H1 (cell line): ENCODE measurements at regions not wholly inside any gene's neighbourhood (a gene's known extent, or its start where the extent isn't known, plus 50 kb on each side); places are given as distances from the start of the nearest gene placed in this dataset.

Experiments
- CTCF ChIA-PET: fragments of 300-600 bp; sonication (Branson Sonifier 250); formaldehyde crosslinking; loops from one replicate; lab custom pipeline; 2021; ENCODE audit not compliant: partially characterized antibody; lab: Charles Lee
- POLR2A ChIA-PET: fragments of 300-600 bp; sonication (Branson Sonifier 250); formaldehyde crosslinking; loops from one replicate; lab custom pipeline; 2021; ENCODE audit warnings: inconsistent platforms; ENCODE audit not compliant: partially characterized antibody; lab: Charles Lee
- DNase-seq, 2 experiments: peaks; one replicate each; pipeline versions ENCODE4 v3.0.0 to v3.0.0-alpha.2; 2010 to 2022; ENCODE audit warnings: low spot score in 2 of 2, low read depth in 1 of 2, mixed read lengths in 1 of 2
- FAIRE-seq: peaks from 2 replicates; lab custom pipeline; 2011; peaks lifted over from hg19 to GRCh38; lab: Jason Lieb, UNC
- H2AFZ ChIP-seq: 2 replicates; pipeline ENCODE4 v1.8.1; 2012; ENCODE audit warnings: low read length, inconsistent platforms
- H2AK5ac ChIP-seq: 2 replicates; pipeline ENCODE4 v1.6.1; 2013; ENCODE audit warnings: low read depth, low read length
- H2BK120ac ChIP-seq: replicated peaks from 2 replicates; pipeline ENCODE3; 2013; ENCODE audit warnings: low read depth, low read length, inconsistent platforms
- H2BK12ac ChIP-seq: 2 replicates; pipeline ENCODE4 v1.6.1; 2013; ENCODE audit warnings: low read depth, low read length
- H2BK15ac ChIP-seq: 2 replicates; pipeline ENCODE4 v1.6.1; 2013; ENCODE audit warnings: low read length
- H2BK20ac ChIP-seq: 2 replicates; pipeline ENCODE4 v1.6.1; 2013; ENCODE audit warnings: low read length
- H2BK5ac ChIP-seq: 2 replicates; pipeline ENCODE4 v1.6.1; 2013; ENCODE audit warnings: low read depth, low read length
- H3K14ac ChIP-seq: 2 replicates; pipeline ENCODE4 v1.6.1; 2013; ENCODE audit warnings: inconsistent platforms; ENCODE audit not compliant: insufficient read length
- H3K18ac ChIP-seq: 2 replicates; pipeline ENCODE4 v1.6.1; 2013; ENCODE audit warnings: low read length; ENCODE audit errors: extremely low read depth
- H3K23ac ChIP-seq: 2 replicates; pipeline ENCODE4 v1.6.1; 2013; ENCODE audit warnings: inconsistent platforms; ENCODE audit not compliant: insufficient read length
- H3K23me2 ChIP-seq: 2 replicates; pipeline ENCODE4 v1.6.1; 2013; ENCODE audit warnings: low read depth, low read length
- H3K27ac ChIP-seq: 2 replicates; pipeline ENCODE4 v1.6.1; 2011; ENCODE audit warnings: low read depth, low read length, inconsistent platforms
- H3K27me3 ChIP-seq, 4 experiments: replicated peaks in 1 of 4; 1 replicate in 1 of 4; 2 replicates in 3 of 4; pipeline versions ENCODE4 v1.6.1 to v1.8.1; 2011 to 2013; ENCODE audit warnings: low read length in 3 of 4, mild to moderate bottlenecking in 3 of 4, inconsistent platforms in 2 of 4, mixed read lengths in 2 of 4, moderate library complexity in 1 of 4; ENCODE audit not compliant: control insufficient read depth in 3 of 4, insufficient read depth in 3 of 4; ENCODE audit errors: extremely low read depth in 1 of 4
- H3K36me3 ChIP-seq, 4 experiments: 2 replicates each; pipeline versions ENCODE4 v1.6.1 to v1.8.1; 2011 to 2013; ENCODE audit warnings: mild to moderate bottlenecking in 4 of 4, low read length in 3 of 4, moderate library complexity in 2 of 4, control low read depth in 1 of 4, inconsistent platforms in 1 of 4; ENCODE audit not compliant: insufficient read depth in 4 of 4, control insufficient read depth in 2 of 4
- H3K4ac ChIP-seq: replicated peaks from 2 replicates; pipeline ENCODE3; 2013; ENCODE audit warnings: low read length, low read depth, mixed read lengths, inconsistent platforms; ENCODE audit not compliant: insufficient read length
- H3K4me1 ChIP-seq, 4 experiments: replicated peaks in 1 of 4; 1 replicate in 1 of 4; 2 replicates in 3 of 4; pipeline versions ENCODE4 v1.6.1 to v1.8.1; 2011 to 2013; ENCODE audit warnings: low read length in 3 of 4, inconsistent platforms in 2 of 4, mixed read lengths in 1 of 4; ENCODE audit not compliant: insufficient read depth in 4 of 4, control insufficient read depth in 3 of 4
- H3K4me2 ChIP-seq, 2 experiments: 2 replicates each; pipeline versions ENCODE4 v1.6.1 to v1.8.1; 2011 to 2013; ENCODE audit warnings: low read depth in 2 of 2, low read length in 2 of 2, control low read depth in 1 of 2, inconsistent platforms in 1 of 2, mild to moderate bottlenecking in 1 of 2; ENCODE audit not compliant: insufficient read depth in 1 of 2
- H3K4me3 ChIP-seq, 4 experiments: fragments of 200-600, 300-600 bp in 1 of 4; sonication (generic), shearing (Covaris generic), sonication (Bioruptor Twin) in 1 of 4; 2 replicates each; pipeline versions ENCODE4 v1.5.1 to v1.8.1; 2011 to 2016; ENCODE audit warnings: low read length in 4 of 4, low read depth in 3 of 4, control low read depth in 2 of 4, inconsistent platforms in 2 of 4, mild to moderate bottlenecking in 2 of 4, mixed read lengths in 1 of 4, moderate library complexity in 1 of 4; ENCODE audit not compliant: insufficient read depth in 2 of 4; ENCODE audit errors: extremely low read depth in 1 of 4
- H3K56ac ChIP-seq: replicated peaks from 2 replicates; pipeline ENCODE3; 2013; ENCODE audit warnings: low read depth, mild to moderate bottlenecking, mixed read lengths, low read length, inconsistent platforms; ENCODE audit not compliant: insufficient read length
- H3K79me1 ChIP-seq: 2 replicates; pipeline ENCODE4 v1.6.1; 2013; ENCODE audit warnings: low read depth, low read length, control low read depth
- H3K79me2 ChIP-seq, 2 experiments: 2 replicates each; pipeline versions ENCODE4 v1.6.1 to v1.8.1; 2012 to 2013; ENCODE audit warnings: low read length in 2 of 2, mild to moderate bottlenecking in 2 of 2, inconsistent platforms in 1 of 2; ENCODE audit not compliant: insufficient read depth in 2 of 2, control insufficient read depth in 1 of 2
- H3K9ac ChIP-seq, 4 experiments: replicated peaks in 1 of 4; 1 replicate in 1 of 4; 2 replicates in 3 of 4; pipeline versions ENCODE4 v1.6.1 to v1.8.1; 2011 to 2013; ENCODE audit warnings: low read depth in 3 of 4, low read length in 3 of 4, control low read depth in 2 of 4, mild to moderate bottlenecking in 2 of 4, moderate library complexity in 2 of 4, inconsistent platforms in 1 of 4; ENCODE audit errors: extremely low read depth in 1 of 4
- H3K9me3 ChIP-seq, 2 experiments: 2 replicates each; pipeline versions ENCODE4 v1.6.1 to v1.8.1; 2012 to 2013; ENCODE audit warnings: mild to moderate bottlenecking in 2 of 2, moderate library complexity in 2 of 2, control low read depth in 1 of 2, inconsistent platforms in 1 of 2, low read depth in 1 of 2, low read length in 1 of 2, mixed read lengths in 1 of 2; ENCODE audit not compliant: insufficient read depth in 2 of 2
- H4K20me1 ChIP-seq, 2 experiments: replicated peaks in 1 of 2; 2 replicates each; pipeline versions ENCODE3 to v1.8.1; 2011 to 2013; ENCODE audit warnings: inconsistent platforms in 2 of 2, low read length in 2 of 2, mild to moderate bottlenecking in 1 of 2; ENCODE audit not compliant: insufficient read depth in 2 of 2, control insufficient read depth in 1 of 2
- H4K5ac ChIP-seq: 2 replicates; pipeline ENCODE4 v1.6.1; 2013; ENCODE audit warnings: low read length, low read depth, mixed read lengths, inconsistent platforms; ENCODE audit not compliant: insufficient read length
- H4K8ac ChIP-seq: 2 replicates; pipeline ENCODE4 v1.8.0; 2013; ENCODE audit warnings: mild to moderate bottlenecking, moderate library complexity, low read length, inconsistent platforms; ENCODE audit not compliant: insufficient read depth; ENCODE audit errors: extremely low read depth
- H4K91ac ChIP-seq: replicated peaks from 2 replicates; pipeline ENCODE3; 2013; ENCODE audit warnings: low read length, mixed read lengths, inconsistent platforms; ENCODE audit not compliant: insufficient read length
- MAX ChIP-seq: IDR thresholded peaks from 2 replicates; pipeline ENCODE4 v1.6.1; 2012; ENCODE audit warnings: inconsistent platforms
- TF ChIP-seq, protein P1 (sequence below): fragments of 300-600 bp; sonication (generic); IDR thresholded peaks from 2 replicates; pipeline ENCODE4 v1.7.1; 2012; ENCODE audit warnings: low read length, moderate library complexity, mild to moderate bottlenecking, inconsistent platforms; ENCODE audit not compliant: insufficient replicate concordance

- no peak overlapping the region for H3K18ac ChIP-seq
- H3K27me3 ChIP-seq, result no peaks in the 10 kb centered on the region; a peak in 1 of 7 replicates
- H4K20me1 ChIP-seq, result no peaks in the 10 kb centered on the region
- no peak overlapping the region for H3K4me2 ChIP-seq
- H3K4me3 ChIP-seq, result no peak overlapping the region
- DNase-seq, result no peak
- H4K91ac ChIP-seq, result no peak overlapping the region
- no peaks in the 10 kb centered on the region for H3K4me1 ChIP-seq
- H2AK5ac ChIP-seq, result no peak overlapping the region
- H2BK120ac ChIP-seq, result no peak overlapping the region
- H2BK5ac ChIP-seq, result no peak overlapping the region
- H3K23ac ChIP-seq, result no peak overlapping the region
- no peak overlapping the region for H2AFZ ChIP-seq
- no peak overlapping the region for H3K14ac ChIP-seq
- no peak overlapping the region for H3K4ac ChIP-seq
- no peak overlapping the region for H2BK15ac ChIP-seq
- ChIA-PET CTCF (no interaction called here), POLR2A (no interaction called here)
- no peaks in the 10 kb centered on the region for H3K23me2 ChIP-seq
- no peak overlapping the region for H4K8ac ChIP-seq
- no peak overlapping the region for H3K56ac ChIP-seq
- no peak overlapping the region for H3K9ac ChIP-seq
- no peak overlapping the region for H2BK12ac ChIP-seq
- no peak overlapping the region for H3K27ac ChIP-seq
- H3K9me3 ChIP-seq, result no peaks in the 10 kb centered on the region
- H2BK20ac ChIP-seq, result no peak overlapping the region
- no peaks in the 10 kb centered on the region for H3K79me2 ChIP-seq
- no peak for FAIRE-seq
- H3K79me1 ChIP-seq, result no peaks in the 10 kb centered on the region
- H3K36me3 ChIP-seq, result no peaks in the 10 kb centered on the region
- H4K5ac ChIP-seq, result no peak overlapping the region
- TF ChIP-seq, protein P1, sequence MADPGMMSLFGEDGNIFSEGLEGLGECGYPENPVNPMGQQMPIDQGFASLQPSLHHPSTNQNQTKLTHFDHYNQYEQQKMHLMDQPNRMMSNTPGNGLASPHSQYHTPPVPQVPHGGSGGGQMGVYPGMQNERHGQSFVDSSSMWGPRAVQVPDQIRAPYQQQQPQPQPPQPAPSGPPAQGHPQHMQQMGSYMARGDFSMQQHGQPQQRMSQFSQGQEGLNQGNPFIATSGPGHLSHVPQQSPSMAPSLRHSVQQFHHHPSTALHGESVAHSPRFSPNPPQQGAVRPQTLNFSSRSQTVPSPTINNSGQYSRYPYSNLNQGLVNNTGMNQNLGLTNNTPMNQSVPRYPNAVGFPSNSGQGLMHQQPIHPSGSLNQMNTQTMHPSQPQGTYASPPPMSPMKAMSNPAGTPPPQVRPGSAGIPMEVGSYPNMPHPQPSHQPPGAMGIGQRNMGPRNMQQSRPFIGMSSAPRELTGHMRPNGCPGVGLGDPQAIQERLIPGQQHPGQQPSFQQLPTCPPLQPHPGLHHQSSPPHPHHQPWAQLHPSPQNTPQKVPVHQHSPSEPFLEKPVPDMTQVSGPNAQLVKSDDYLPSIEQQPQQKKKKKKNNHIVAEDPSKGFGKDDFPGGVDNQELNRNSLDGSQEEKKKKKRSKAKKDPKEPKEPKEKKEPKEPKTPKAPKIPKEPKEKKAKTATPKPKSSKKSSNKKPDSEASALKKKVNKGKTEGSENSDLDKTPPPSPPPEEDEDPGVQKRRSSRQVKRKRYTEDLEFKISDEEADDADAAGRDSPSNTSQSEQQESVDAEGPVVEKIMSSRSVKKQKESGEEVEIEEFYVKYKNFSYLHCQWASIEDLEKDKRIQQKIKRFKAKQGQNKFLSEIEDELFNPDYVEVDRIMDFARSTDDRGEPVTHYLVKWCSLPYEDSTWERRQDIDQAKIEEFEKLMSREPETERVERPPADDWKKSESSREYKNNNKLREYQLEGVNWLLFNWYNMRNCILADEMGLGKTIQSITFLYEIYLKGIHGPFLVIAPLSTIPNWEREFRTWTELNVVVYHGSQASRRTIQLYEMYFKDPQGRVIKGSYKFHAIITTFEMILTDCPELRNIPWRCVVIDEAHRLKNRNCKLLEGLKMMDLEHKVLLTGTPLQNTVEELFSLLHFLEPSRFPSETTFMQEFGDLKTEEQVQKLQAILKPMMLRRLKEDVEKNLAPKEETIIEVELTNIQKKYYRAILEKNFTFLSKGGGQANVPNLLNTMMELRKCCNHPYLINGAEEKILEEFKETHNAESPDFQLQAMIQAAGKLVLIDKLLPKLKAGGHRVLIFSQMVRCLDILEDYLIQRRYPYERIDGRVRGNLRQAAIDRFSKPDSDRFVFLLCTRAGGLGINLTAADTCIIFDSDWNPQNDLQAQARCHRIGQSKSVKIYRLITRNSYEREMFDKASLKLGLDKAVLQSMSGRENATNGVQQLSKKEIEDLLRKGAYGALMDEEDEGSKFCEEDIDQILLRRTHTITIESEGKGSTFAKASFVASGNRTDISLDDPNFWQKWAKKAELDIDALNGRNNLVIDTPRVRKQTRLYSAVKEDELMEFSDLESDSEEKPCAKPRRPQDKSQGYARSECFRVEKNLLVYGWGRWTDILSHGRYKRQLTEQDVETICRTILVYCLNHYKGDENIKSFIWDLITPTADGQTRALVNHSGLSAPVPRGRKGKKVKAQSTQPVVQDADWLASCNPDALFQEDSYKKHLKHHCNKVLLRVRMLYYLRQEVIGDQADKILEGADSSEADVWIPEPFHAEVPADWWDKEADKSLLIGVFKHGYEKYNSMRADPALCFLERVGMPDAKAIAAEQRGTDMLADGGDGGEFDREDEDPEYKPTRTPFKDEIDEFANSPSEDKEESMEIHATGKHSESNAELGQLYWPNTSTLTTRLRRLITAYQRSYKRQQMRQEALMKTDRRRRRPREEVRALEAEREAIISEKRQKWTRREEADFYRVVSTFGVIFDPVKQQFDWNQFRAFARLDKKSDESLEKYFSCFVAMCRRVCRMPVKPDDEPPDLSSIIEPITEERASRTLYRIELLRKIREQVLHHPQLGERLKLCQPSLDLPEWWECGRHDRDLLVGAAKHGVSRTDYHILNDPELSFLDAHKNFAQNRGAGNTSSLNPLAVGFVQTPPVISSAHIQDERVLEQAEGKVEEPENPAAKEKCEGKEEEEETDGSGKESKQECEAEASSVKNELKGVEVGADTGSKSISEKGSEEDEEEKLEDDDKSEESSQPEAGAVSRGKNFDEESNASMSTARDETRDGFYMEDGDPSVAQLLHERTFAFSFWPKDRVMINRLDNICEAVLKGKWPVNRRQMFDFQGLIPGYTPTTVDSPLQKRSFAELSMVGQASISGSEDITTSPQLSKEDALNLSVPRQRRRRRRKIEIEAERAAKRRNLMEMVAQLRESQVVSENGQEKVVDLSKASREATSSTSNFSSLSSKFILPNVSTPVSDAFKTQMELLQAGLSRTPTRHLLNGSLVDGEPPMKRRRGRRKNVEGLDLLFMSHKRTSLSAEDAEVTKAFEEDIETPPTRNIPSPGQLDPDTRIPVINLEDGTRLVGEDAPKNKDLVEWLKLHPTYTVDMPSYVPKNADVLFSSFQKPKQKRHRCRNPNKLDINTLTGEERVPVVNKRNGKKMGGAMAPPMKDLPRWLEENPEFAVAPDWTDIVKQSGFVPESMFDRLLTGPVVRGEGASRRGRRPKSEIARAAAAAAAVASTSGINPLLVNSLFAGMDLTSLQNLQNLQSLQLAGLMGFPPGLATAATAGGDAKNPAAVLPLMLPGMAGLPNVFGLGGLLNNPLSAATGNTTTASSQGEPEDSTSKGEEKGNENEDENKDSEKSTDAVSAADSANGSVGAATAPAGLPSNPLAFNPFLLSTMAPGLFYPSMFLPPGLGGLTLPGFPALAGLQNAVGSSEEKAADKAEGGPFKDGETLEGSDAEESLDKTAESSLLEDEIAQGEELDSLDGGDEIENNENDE, result no peak
- no peak for TF ChIP-seq MAX
These were observed 169.4 kb upstream of the HTR2A start for GRCh38 chr13:47066226-47066625.
